Right lobe of liver (tissue), 6 donors: ENCODE measurements at regions not wholly inside any gene's neighbourhood (a gene's known extent, or its start where the extent isn't known, plus 50 kb on each side); places are given as distances from the start of the nearest gene placed in this dataset.

Experiments used
- ATAC-seq, 4 donors: fragments of 200-7000 bp; cut with Tn5 transposase; one replicate each; pipeline ENCODE4 v1.9.1; 2020; ENCODE audit warnings: mild to moderate bottlenecking in 4 of 4, moderate library complexity in 4 of 4
- DNase-seq, 3 donors: peaks; one replicate each; pipeline ENCODE4 v3.0.0-alpha.2; 2020
- H3K27ac ChIP-seq, 3 donors: fragments of 200-600 bp; one replicate each; pipeline ENCODE4 v1.8.0; 2022
- H3K27me3 ChIP-seq, 2 donors: fragments of 200-600 bp; one replicate each; pipeline ENCODE4 v1.8.0; 2022
- H3K36me3 ChIP-seq, 4 donors: fragments of 200-600 bp; sonication (generic) in 1 of 4; one replicate each; pipeline versions ENCODE4 v1.5.1 to v1.8.0; 2017 to 2022; ENCODE audit warnings: control low read depth in 1 of 4
- H3K4me1 ChIP-seq, 4 donors: fragments of 200-600 bp; sonication (generic) in 1 of 4; one replicate each; pipeline versions ENCODE4 v1.5.1 to v1.8.0; 2017 to 2022; ENCODE audit warnings: control low read depth in 1 of 4
- H3K4me3 ChIP-seq, 3 donors: fragments of 200-600 bp; one replicate each; pipeline ENCODE4 v1.8.0; 2022
- H3K9me3 ChIP-seq, 4 donors: fragments of 200-600 bp; sonication (generic) in 1 of 4; one replicate each; pipeline versions ENCODE4 v1.5.1 to v1.8.0; 2017 to 2022; ENCODE audit warnings: control low read depth in 1 of 4
- POLR2A ChIP-seq: fragments of 450-650 bp; IDR thresholded peaks from one replicate; pipeline ENCODE4 v1.6.1; 2017; ENCODE audit warnings: antibody characterized with exemption, mild to moderate bottlenecking
- WGBS: methylation state at CpG from one replicate; pipeline ENCODE4 v1.1.6; 2018; ENCODE audit warnings: low coverage, low lambda C conversion rate; ENCODE audit not compliant: insufficient coverage; ENCODE audit errors: missing lambda C conversion rate; 5-methylcytosine and 5-hydroxymethylcytosine counted together
- intact Hi-C, 2 donors: fragments of 100-400 bp; cut with DNase I; formaldehyde crosslinking; loops; one replicate each; pipeline versions ENCODE4 v1.11.2 to v1.14.1; 2022
- TF ChIP-seq, protein P1 (sequence below), 4 donors: fragments of 200-600 bp in 3 of 4; fragments of 450-650 bp in 1 of 4; IDR thresholded peaks; one replicate each; pipeline versions ENCODE4 v1.5.1 to v1.8.0; 2016 to 2022; ENCODE audit warnings: antibody characterized with exemption in 4 of 4, mild to moderate bottlenecking in 2 of 4
- donor health status: DM: no; HTN: yes; CAD: no.
- donor health status: DM: no; HTN: no; CAD: no.
- donor health status: DM: no; HTN: no; CAD: no.
- donor health status: DM: no; HTN: yes; CAD: no.
- donor health status: DM: no; HTN: yes; CAD: no.

DNA sequence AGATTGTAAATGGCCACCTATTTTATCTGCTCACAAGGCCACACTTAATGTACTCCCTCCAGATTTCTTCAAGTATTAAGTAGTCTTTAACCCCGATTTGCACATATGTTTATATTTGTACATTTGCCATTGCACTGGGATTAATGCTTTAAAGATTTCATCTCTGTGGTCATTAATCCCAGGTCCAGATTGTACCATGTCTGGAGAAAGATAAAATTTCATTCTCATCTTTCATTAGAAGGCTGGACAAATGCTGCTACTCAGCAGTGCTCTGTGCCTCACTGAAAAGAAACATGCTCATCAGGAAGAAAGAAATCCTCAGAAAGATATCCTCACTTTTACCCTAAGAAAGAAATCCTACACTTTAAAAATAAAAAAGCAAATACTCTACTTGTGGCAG is 62.5 kb upstream of the LRRC3B start:
- H3K4me3 ChIP-seq: no peak overlapping the region
- no peaks in the 10 kb centered on the region for H3K36me3 ChIP-seq
- no peaks in the 10 kb centered on the region for H3K4me1 ChIP-seq
- TF ChIP-seq, protein P1, sequence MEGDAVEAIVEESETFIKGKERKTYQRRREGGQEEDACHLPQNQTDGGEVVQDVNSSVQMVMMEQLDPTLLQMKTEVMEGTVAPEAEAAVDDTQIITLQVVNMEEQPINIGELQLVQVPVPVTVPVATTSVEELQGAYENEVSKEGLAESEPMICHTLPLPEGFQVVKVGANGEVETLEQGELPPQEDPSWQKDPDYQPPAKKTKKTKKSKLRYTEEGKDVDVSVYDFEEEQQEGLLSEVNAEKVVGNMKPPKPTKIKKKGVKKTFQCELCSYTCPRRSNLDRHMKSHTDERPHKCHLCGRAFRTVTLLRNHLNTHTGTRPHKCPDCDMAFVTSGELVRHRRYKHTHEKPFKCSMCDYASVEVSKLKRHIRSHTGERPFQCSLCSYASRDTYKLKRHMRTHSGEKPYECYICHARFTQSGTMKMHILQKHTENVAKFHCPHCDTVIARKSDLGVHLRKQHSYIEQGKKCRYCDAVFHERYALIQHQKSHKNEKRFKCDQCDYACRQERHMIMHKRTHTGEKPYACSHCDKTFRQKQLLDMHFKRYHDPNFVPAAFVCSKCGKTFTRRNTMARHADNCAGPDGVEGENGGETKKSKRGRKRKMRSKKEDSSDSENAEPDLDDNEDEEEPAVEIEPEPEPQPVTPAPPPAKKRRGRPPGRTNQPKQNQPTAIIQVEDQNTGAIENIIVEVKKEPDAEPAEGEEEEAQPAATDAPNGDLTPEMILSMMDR (IDR thresholded peaks at IDR 0.05): no peak
- no peak for TF ChIP-seq POLR2A
- no peak for ATAC-seq
- 60% methylated on average over 1 of the region's 1 CpG for WGBS
- H3K27ac ChIP-seq: no peak overlapping the region
- DNase-seq: no peak
- intact Hi-C loops: no loop called here
- H3K9me3 ChIP-seq: no peaks in the 10 kb centered on the region
- no peaks in the 10 kb centered on the region for H3K27me3 ChIP-seq

DNA sequence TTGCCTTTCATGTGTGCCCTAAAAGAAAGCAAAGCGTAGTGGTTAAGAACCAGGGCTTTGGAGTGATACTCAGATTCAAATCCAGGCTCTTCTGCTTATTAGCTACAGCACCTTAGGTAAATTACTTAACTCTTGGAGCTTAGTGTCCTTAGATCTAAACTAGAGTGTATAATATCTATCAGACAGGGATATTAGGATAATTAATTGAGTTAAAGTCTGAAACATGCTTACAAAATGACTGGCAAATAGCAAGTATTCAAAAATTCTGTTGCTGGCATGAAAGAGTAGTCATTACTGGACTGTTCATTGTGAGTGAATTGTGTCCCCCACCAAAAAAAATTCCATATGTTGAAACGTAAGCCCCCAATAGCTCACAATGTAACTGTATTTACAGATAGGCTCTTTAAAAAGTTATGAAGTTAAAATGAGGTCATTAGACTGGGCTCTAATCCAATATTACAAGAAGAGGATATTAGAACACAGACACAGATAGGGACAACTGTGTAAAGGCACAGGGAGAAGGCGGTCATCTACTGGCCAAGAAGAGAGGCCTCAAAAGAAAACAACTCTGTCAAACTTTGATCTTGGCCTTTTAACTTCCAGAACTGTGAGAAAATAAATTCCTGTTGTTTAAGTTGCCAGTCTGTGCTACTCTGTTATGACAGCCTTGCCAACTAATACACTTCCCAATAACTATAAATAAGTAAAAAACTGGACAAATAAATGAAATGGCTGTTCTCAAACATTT is 60.4 kb upstream of the LRRC3B start:
- Histone ChIP-seq H3K36me3 (no peaks in the 10 kb centered on the region), H3K27me3 (no peaks in the 10 kb centered on the region), H3K27ac (no peak overlapping the region), H3K9me3 (no peaks in the 10 kb centered on the region), H3K4me3 (no peak overlapping the region), H3K4me1 (no peaks in the 10 kb centered on the region)
- 50% methylated on average over 3 of the region's 3 CpGs for WGBS
- intact Hi-C loops: no loop called here
- ATAC-seq: peak in 1 of 4 donors; percentile 39
- no peak for DNase-seq
- no peak for TF ChIP-seq POLR2A
- TF ChIP-seq, protein P1 (IDR thresholded peaks at IDR 0.05): no peak
